Ecto neural progenitor cell (in vitro differentiated cells): ENCODE measurements at regions not wholly inside any gene's neighbourhood (a gene's known extent, or its start where the extent isn't known, plus 50 kb on each side); places are given as distances from the start of the nearest gene placed in this dataset.

Source experiments
- DNase-seq: peaks from one replicate; pipeline ENCODE4 v3.0.0-alpha.2; 2018; ENCODE audit warnings: low spot score

DNA sequence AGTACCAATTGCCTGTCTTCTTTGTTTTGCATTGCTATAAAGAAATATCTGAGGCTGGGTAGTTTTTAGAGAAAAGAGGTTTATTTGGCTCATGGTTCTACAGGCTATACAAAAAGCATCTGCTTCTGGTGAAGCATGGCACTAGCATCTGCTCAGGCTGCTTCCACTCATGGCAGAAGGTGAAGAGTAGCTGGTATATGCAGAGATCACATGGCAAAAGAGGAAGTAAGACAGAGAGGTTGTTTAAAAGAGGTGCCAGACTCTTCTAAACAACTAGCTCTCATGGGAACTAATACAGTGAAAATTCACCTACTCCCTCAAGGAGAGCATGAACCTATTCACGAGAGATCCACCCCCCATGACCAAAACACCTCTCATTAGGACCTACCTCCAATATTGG is 56.7 kb upstream of the GUCA2B start:
- no peak for DNase-seq

- no peak for DNase-seq
Observed at GRCh38 chr1:42089246-42089645, 64.0 kb upstream of the GUCA2B start.

GRCh38 chr1:42086146-42086545 is 67.1 kb upstream of the GUCA2B start:
- DNase-seq: no peak

DNA sequence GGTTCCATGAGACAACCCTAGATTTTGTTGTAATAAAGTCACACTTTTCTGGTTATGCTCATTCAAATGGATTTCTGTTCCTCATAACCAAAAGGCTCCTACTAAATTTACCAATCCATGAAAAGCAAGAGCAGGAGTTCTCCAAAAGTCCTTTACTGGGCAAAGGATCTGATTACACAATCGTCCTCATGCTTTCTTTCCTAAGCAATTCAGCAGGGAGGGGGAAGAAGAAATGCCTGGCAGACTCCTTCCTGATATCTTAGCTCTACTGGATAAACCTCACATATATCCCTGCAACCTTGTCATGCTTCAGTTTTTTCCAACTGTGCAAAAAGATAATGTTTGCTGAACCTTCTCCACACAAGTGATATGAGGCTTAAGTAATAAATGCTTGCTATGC is 67.6 kb upstream of the GUCA2B start:
- no peak for DNase-seq

GRCh38 chr1:42081475-42081874 is 71.7 kb upstream of the GUCA2B start:
- DNase-seq: no peak

DNA sequence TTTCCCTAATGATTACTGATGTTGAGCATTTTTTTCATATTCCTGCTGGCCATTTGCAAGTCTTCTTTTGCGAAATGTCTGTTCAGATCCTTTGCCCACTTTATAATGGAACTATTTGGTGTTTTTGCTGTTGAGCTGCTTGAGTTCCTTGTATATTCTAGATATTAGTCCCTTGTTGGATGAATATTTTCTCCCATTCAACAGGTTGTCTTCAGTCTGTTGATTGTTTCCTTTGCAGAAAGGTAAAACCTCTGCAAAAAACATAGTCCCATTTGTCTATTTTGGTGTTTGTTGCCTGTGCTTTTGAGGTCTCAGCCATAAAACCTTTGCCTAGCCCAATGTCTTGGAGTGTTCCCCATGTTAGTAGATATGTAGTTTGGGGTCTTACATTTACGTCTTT is 78.0 kb upstream of the GUCA2B start:
- DNase-seq: no peak

DNA sequence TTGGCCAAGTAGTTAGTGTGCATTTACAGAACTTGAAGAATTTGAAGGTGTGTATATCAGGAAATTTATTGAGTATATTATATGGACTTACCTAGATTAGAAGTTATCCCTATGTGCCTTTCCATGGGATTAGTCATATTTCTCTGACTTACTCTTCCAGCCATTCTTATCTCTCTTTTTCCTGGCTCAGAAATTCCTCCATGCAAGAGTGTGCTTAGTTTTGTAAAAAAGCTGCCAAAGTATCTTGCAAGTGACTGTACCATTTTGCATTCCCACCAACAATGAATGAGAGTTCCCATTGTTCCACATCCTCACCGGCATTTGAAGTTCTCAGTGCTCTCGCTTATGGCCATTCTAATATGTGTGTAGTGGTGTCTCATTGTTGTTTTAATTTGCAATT is 82.2 kb upstream of the GUCA2B start:
- no peak for DNase-seq

GRCh38 chr1:42057800-42058199 is 95.4 kb upstream of the GUCA2B start:
- DNase-seq: no peak

DNA sequence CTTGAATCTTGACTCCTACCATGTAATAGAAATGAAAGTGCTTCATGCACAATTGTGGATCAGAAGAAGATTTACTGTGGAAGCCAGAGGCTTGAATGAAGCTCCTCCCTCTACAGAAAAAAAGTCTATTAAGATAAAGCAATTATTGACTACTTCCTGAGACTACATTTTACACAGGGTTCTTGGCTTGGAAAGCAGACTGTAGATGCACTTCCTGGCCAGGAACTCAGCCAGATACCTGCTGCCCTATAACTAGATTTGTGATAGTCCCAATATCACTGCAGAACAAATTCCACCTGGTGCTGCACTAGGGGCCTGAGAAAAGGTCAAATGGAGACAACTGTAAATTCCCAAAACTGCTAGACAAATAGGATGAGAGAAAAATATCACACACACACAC is 96.8 kb upstream of the GUCA2B start:
- DNase-seq: no peak

DNA sequence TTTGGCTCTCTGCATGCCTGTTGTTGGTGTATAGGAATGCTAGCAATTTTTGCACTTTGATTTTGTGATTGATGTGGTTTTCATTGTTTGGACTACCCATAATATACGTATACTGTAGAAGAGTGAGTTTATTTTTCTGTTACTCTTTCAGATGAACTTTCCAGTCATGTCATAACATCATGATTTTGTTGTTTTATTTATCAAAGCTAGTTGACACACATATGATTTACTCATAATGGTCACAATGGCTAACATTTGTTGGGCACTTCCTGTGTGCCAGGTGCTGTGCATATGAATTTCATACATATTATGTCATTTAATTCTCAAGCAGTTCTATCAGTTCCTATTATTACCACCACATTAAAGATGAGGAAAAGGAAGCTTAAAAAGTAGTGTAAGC is 98.1 kb upstream of the GUCA2B start:
- DNase-seq: no peak

DNA sequence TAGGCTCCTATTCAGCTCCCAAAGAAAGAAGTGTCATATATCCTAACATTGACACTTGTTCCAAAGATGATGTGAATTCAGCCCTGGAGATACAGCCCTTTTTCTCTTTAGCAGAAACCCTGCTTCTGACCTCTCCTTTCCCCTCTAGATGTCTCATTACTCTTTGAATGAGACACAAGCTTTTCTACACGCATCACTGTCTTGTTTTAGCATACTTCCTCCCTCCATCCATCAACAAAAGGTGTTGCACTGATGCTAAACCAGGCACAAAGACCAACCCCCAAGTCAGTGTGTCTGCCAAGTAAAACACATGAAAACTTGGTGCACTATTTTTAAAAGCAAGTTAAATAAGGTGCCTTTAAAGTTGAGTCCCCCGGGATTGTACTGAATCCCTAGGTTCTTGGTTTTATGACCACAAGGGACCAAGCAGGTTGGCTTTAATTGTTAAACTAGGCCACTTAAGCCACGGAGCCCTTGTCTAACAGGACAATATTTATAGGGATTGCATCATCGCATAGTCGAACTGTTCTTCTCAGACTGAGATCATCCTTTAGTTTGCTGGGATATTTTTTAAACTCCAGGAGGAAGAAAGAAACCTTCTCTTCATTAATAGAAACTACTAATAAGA is 101.0 kb upstream of the GUCA2B start:
- DNase-seq: no peak

- DNase-seq: no peak
Observed at GRCh38 chr1:42047508-42047880, 105.7 kb upstream of the GUCA2B start.

GRCh38 chr1:42046761-42047507 is 106.3 kb upstream of the GUCA2B start:
- no peak for DNase-seq

DNA sequence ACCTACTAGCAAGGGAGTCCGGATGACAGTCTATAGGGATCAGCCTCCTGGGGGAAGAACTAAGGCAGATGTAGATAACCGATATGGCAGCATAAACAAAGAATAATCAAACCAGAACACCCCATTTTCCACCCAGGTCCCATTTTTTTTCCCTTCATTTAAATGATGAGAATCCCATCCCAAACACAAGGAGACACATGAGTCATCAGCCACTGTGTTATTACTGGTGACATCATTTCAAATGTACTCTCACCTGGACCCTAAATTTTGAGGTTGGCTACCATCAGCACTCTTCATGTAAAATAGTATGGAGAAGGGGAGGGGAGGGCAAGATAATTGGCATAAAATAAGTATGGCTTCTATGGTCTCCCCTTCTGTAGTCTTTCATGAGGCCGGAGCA is 108.9 kb upstream of the GUCA2B start:
- DNase-seq: no peak

DNA sequence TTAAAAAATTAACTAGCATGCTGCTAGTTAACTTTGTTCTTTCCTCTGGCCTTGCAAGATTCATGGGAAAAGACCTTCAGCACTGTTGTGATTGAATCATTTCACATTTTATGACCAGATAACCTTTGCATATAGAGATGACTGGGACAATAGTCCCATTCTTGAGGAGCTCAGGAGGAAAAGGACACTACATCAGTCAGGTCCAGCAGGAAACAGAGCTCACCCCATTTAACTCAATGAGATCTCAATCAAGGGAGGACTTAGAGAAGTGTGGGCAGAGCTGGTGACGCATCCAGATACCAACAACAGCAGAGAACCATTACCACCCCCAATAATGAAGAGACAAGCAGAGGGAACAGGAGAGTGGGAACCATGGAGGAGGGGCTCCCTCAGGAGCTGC is 109.4 kb upstream of the GUCA2B start:
- DNase-seq: no peak

DNA sequence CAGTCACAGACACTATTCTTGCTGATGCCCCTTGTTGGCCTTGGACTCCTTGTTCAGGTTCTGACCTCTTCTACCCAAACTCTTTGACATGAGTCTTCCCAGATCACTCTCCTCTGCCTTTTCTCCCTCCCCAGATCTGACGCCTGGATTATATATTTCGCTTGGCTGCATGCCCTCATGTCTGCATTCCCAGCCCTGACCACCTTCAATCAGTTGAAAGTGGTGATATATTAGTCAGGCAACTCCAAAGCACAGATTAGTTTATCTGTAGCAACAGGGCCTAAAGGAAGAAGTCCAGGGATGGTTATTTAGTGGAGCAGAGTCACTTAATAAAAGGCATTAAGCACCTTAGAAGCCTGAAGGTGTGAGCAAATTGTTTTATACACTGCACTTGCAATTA is 110.0 kb upstream of the GUCA2B start:
- no peak for DNase-seq

GRCh38 chr1:42041031-42041430 is 112.2 kb upstream of the GUCA2B start:
- DNase-seq: no peak

DNA sequence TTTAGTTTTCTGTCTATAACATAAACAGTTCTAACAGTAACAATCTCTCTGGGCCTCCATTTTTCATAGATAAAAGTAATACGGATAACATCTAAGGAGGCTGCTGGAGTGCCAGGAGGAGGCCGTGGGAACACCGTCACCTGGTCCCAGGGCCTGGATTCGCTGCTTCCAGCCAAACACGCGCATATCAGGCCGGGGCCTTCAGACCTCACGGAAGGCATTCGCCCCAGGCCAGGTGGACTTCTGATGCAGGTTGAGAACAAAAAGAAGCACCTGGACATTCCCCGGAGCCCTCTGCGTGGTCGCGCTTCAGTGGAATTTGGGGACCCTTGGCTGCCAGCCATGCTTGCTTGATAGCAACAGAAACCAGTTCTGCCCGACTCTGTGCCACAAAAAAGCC is 113.1 kb upstream of the GUCA2B start:
- DNase-seq: no peak

DNA sequence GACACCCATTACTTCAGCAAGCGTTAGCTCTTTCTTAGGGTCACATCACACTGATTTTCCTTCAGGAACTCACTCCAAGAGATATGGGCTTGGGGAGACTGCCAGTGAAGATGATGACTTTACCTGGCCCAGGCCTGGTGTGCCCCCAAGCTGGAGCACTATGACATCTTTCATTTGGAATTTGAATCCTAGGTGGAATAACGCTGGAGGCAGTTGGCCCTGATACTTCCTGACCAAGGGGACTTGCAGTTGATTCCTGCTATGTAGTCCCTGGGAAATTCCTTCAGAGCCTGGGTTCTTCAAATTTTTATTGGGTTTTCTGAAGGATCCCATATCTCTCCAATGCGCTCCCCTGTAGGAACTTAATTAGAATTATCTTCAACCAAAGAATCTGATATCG is 114.9 kb upstream of the GUCA2B start:
- DNase-seq: no peak

- DNase-seq: no peak
Observed at GRCh38 chr1:42037586-42037985, 115.6 kb upstream of the GUCA2B start.

- no peak for DNase-seq
Observed at GRCh38 chr1:42037161-42037560, 116.0 kb upstream of the GUCA2B start.

DNA sequence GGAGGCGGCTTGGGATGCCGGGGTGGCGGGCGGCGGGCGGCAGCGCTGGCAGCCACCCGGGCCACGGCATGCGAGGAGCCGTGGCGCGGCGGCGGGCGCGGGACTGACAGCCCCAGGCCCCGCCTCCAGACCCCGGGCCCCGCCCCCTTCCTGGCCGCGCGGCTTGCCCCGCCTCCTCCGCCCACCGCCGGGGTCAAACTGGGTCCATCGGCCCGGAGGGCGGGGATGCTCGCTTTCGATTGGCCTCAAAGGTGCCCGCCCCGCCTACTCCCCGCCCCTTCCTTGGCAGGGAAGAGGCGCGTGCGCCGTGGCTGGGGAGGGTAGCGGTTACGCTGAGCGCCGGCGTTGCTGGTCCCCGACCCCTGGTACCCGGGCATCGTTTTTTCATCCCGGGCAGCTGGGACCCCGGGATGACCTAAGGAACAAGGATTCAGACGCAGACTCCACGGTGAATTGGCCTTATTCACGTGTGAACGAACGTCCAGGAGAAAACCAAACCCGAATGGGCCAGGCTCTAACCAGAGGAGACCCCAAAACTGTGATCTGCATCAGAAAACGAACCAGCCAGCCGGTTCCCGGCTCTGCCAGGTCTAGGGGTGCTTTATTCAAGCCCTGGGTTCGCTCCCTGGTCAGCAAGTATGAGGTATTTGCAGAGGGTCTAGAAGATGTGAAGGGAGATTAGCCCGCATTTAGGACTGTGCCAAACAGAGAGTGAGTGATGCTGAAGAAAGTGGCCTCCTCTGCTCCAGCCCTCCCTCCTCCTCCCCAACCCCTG is 117.2 kb upstream of the GUCA2B start:
- peak; percentile 97 for DNase-seq

DNA sequence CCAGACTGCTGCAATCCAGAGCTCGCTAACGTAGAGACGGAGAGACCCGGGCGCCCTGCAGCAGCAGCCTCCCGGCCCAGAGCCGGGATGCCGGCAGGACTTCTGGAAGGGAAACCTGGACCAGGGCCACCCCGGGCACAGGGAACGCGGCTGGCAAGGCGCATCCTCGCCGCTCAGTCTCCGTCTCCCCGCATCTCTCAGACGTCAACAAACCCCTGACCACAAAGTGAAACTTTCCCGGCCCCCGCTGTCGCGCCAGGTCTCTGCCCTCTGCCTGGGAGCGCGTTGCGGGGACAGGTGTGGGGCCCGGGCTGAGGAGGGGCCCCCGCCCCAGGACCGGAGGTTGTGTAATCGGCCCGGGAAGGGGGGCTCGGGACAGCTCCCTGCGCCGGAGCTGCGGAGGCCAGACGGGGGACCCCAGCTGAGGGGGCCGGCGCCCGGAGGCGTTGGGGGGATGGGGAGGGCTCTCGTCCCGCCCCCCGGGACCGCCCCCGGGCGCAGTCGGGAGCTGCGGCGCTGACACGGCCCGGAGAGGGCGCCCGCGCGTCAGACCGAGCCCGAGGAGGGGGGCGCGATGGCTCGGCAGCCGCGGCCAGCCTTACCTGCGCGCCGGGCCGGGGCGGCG is 116.6 kb upstream of the HIVEP3 start:
- peak; percentile 78 for DNase-seq
